Right hindlimb (tissue), 1 donor: ENCODE measurements at regions not wholly inside any gene's neighbourhood (a gene's known extent, or its start where the extent isn't known, plus 50 kb on each side); places are given as distances from the start of the nearest gene placed in this dataset.
A peak's percentile ranks its signal among the peaks of the same experiment; 100 is the strongest.
"Not testable (repeated sequence)": the region's sequence is repeated elsewhere in the genome, so short reads cannot be mapped to it uniquely, and the experiment has no call there.

ENCODE experiments used
- DNase-seq: peaks from one replicate; pipeline ENCODE4 v3.0.0-alpha.2; 2018

GRCh38 chr6:6724539-6725467 is 136.3 kb downstream of the LY86 start:
- peak; percentile 86 for DNase-seq

- DNase-seq: no peak
Measured at GRCh38 chr6:6725468-6726209, 137.1 kb downstream of the LY86 start.

GRCh38 chr6:6728169-6728941 is 139.8 kb downstream of the LY86 start:
- no peak for DNase-seq

GRCh38 chr6:6729971-6730370 is 141.5 kb downstream of the LY86 start:
- DNase-seq: no peak

GRCh38 chr6:6730831-6731230 is 142.3 kb downstream of the LY86 start:
- DNase-seq: peak; percentile 72

- DNase-seq: peak; percentile 55
Measured at GRCh38 chr6:6734479-6735465, 146.3 kb downstream of the LY86 start.

GRCh38 chr6:6736791-6737654 is 148.5 kb downstream of the LY86 start:
- DNase-seq: peak; percentile 90

- no peak for DNase-seq
Measured at GRCh38 chr6:6737671-6738070, 149.2 kb downstream of the LY86 start.

GRCh38 chr6:6738108-6738507 is 149.6 kb downstream of the LY86 start:
- DNase-seq: no peak

GRCh38 chr6:6738922-6739716 is 150.6 kb downstream of the LY86 start:
- DNase-seq: no peak

GRCh38 chr6:6740595-6740994 is 152.1 kb downstream of the LY86 start:
- DNase-seq: no peak

GRCh38 chr6:6741264-6741663 is 152.7 kb downstream of the LY86 start:
- DNase-seq: no peak

- DNase-seq: no peak
Measured at GRCh38 chr6:6742535-6742934, 154.0 kb downstream of the LY86 start.

GRCh38 chr6:6744551-6744950 is 156.0 kb downstream of the LY86 start:
- no peak for DNase-seq

- not testable (repeated sequence) for DNase-seq
Measured at GRCh38 chr6:6745637-6746332, 157.3 kb downstream of the LY86 start.

GRCh38 chr6:6746333-6746969 is 157.9 kb downstream of the LY86 start:
- DNase-seq: peak; percentile 72

GRCh38 chr6:6746970-6747338 is 158.4 kb downstream of the LY86 start:
- no peak for DNase-seq

- DNase-seq: no peak
Measured at GRCh38 chr6:6747371-6747770, 158.9 kb downstream of the LY86 start.

GRCh38 chr6:6748001-6748400 is 159.5 kb downstream of the LY86 start:
- DNase-seq: no peak
